HG03095 (cell line): ENCODE measurements at regions not wholly inside any gene's neighbourhood (a gene's known extent, or its start where the extent isn't known, plus 50 kb on each side); places are given as distances from the start of the nearest gene placed in this dataset.

Experiments used
- ATAC-seq: cut with Tn5 transposase; IDR thresholded peaks from one replicate; pipeline ENCODE4 v1.9.1; 2021; ENCODE audit warnings: moderate library complexity; ENCODE audit not compliant: unreplicated experiment

GRCh38 chr18:64208516-64208915 is 59.6 kb upstream of the LINC00305 start:
- ATAC-seq: no peak

- ATAC-seq: no peak
These were observed 58.9 kb upstream of the LINC00305 start for GRCh38 chr18:64207820-64208219.

GRCh38 chr18:64203295-64203694 is 54.4 kb upstream of the LINC00305 start:
- ATAC-seq: peak; percentile 44

- no peak for ATAC-seq
These were observed 54.0 kb upstream of the LINC00305 start for GRCh38 chr18:64202863-64203262.

- peak; percentile 51 for ATAC-seq
These were observed 53.4 kb upstream of the LINC00305 start for GRCh38 chr18:64202210-64202836.

DNA sequence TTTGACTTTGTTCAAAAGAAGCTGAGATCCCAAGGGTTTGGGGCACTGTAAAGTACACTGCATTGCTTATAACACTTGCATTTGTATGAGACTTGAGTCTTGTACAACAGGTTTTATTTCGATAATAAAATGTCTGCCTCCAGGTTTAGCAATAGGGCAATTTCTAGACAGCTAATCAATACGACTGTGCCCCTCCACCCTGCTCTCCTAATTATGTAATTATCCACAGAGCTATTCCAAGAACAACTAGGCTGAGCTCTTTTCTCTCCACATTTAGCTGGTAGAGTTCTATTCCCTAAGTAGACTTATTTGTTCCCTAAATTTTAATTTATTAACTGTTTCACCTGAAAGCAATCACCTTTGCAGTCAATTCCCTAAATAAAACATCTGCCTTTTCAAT is 52.9 kb upstream of the LINC00305 start:
- no peak for ATAC-seq

- ATAC-seq: no peak
These were observed 50.7 kb upstream of the LINC00305 start for GRCh38 chr18:64199581-64199980.
